OCI-LY1 (cell line): ENCODE measurements at regions not wholly inside any gene's neighbourhood (a gene's known extent, or its start where the extent isn't known, plus 50 kb on each side); places are given as distances from the start of the nearest gene placed in this dataset.

Source experiments
- EZH2 ChIP-seq: fragments of 200-600 bp; sonication (generic), shearing (Covaris generic); IDR thresholded peaks from 2 replicates; pipeline ENCODE4 v1.8.0; 2017; ENCODE audit warnings: borderline replicate concordance, mixed run types, mild to moderate bottlenecking, antibody characterized with exemption, low read length, moderate library complexity, mixed read lengths
- TF ChIP-seq, protein P1 (sequence below): fragments of 200-600 bp; sonication (generic), shearing (Covaris generic); IDR thresholded peaks from 2 replicates; pipeline ENCODE4 v1.5.1; 2017; ENCODE audit warnings: mild to moderate bottlenecking, antibody characterized with exemption, low read length, moderate library complexity, mixed read lengths

DNA sequence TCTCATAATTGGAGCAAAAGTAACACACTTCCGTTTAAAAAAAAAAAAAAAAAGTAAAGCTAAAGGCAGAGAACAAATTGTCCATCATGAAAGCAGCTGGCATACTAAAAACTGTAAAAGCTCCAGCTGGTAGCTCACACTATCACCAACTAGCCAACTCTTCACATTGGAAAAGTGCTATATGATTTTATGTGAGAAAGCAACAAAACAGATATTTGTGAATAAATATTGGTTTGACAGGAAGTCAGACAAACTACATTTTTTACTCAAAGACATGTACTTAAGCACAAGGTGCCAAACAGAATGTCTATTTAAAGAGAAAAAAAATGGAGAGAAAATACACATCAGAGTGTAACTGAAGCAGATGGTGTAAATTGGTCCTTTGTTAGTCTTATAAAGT is 231.2 kb upstream of the CADM2 start:
- TF ChIP-seq, protein P1, sequence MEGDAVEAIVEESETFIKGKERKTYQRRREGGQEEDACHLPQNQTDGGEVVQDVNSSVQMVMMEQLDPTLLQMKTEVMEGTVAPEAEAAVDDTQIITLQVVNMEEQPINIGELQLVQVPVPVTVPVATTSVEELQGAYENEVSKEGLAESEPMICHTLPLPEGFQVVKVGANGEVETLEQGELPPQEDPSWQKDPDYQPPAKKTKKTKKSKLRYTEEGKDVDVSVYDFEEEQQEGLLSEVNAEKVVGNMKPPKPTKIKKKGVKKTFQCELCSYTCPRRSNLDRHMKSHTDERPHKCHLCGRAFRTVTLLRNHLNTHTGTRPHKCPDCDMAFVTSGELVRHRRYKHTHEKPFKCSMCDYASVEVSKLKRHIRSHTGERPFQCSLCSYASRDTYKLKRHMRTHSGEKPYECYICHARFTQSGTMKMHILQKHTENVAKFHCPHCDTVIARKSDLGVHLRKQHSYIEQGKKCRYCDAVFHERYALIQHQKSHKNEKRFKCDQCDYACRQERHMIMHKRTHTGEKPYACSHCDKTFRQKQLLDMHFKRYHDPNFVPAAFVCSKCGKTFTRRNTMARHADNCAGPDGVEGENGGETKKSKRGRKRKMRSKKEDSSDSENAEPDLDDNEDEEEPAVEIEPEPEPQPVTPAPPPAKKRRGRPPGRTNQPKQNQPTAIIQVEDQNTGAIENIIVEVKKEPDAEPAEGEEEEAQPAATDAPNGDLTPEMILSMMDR: no peak
- TF ChIP-seq EZH2: no peak
